ENCODE measurements at regions not wholly inside any gene's neighbourhood (a gene's known extent, or its start where the extent isn't known, plus 50 kb on each side); places are given as distances from the start of the nearest gene placed in this dataset.

DNA sequence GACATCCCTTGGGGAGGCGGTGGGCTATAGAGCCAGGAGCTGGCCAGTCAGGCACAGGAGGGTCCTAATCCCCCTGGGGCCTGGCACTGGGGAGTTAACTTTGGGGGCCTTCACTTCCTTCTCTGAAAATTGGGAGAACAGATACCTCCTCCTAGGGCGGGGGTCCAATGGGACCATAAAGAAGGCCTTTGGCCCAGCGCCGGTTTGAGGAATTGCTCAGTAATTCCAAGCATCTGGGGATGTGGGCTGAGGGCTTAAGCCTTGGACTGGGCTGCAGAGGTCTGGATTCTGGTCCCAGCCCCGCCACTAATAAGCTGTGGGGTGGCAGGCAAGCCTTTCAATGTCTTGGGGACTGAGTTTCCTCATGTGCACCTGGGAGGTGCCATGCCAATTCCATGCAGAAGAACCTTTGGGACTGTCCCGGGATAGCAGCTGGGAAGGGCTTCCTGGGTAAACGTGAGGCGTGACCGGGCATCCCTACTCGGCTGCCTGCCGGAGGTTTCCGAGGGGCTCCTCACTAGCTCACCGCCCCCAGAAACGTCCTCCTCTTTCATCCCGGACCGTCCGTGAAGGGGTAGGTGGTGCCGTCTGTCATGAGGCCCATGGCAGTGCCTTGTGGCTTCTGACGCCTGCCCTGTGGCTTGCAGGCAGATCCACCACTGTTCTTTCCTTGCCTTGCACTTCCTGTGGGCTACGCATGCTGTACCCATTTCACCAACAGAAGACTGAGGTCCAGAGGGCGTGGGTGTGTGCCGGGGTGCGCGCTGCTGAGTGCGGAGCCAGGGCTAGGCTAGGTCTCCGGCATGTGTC, 67.4 kb upstream of the HPCAL1 start:
- no peaks in the 10 kb centered on the region for H3K36me3 ChIP-seq
- no peak overlapping the region for H3K27ac ChIP-seq
- 92 to 100% methylated on average over 1 to 4 of the region's 26 CpGs for WGBS, 2 donors (ENCODE audit: low coverage in 1 of 2)
- H3K9me3 ChIP-seq: no peaks in the 10 kb centered on the region
- ATAC-seq: no peak
- H3K4me3 ChIP-seq: no peak overlapping the region
- TF ChIP-seq, protein P1, sequence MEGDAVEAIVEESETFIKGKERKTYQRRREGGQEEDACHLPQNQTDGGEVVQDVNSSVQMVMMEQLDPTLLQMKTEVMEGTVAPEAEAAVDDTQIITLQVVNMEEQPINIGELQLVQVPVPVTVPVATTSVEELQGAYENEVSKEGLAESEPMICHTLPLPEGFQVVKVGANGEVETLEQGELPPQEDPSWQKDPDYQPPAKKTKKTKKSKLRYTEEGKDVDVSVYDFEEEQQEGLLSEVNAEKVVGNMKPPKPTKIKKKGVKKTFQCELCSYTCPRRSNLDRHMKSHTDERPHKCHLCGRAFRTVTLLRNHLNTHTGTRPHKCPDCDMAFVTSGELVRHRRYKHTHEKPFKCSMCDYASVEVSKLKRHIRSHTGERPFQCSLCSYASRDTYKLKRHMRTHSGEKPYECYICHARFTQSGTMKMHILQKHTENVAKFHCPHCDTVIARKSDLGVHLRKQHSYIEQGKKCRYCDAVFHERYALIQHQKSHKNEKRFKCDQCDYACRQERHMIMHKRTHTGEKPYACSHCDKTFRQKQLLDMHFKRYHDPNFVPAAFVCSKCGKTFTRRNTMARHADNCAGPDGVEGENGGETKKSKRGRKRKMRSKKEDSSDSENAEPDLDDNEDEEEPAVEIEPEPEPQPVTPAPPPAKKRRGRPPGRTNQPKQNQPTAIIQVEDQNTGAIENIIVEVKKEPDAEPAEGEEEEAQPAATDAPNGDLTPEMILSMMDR (IDR thresholded peaks at IDR 0.05): no peak
- TF ChIP-seq POLR2A (IDR thresholded peaks at IDR 0.05) (no peak), EP300 (IDR thresholded peaks at IDR 0.05) (no peak), POLR2AphosphoS5 (IDR thresholded peaks at IDR 0.05) (no peak)
- no peaks in the 10 kb centered on the region for H3K4me1 ChIP-seq
- H3K27me3 ChIP-seq: peaks cover 4% of the 10 kb centered on the region

- no peaks in the 10 kb centered on the region for H3K9me3 ChIP-seq
- no peak overlapping the region for H3K27ac ChIP-seq
- TF ChIP-seq POLR2AphosphoS5 (IDR thresholded peaks at IDR 0.05) (no peak), EP300 (IDR thresholded peaks at IDR 0.05) (no peak), POLR2A (IDR thresholded peaks at IDR 0.05) (no peak)
- TF ChIP-seq, protein P1 (IDR thresholded peaks at IDR 0.05): no peak
- H3K36me3 ChIP-seq: no peaks in the 10 kb centered on the region
- H3K4me1 ChIP-seq: no peaks in the 10 kb centered on the region
- 82 to 86% methylated on average over 6 of the region's 11 CpGs for WGBS, 2 donors (ENCODE audit: low coverage in 1 of 2)
- no peak for ATAC-seq
- H3K4me3 ChIP-seq: no peak overlapping the region
- H3K27me3 ChIP-seq: peaks cover 4% of the 10 kb centered on the region
Measured at GRCh38 chr2:10235909-10236550, 66.7 kb upstream of the HPCAL1 start.

GRCh38 chr2:10236571-10237391, 65.9 kb upstream of the HPCAL1 start:
- no peak overlapping the region for H3K4me3 ChIP-seq
- no peak for ATAC-seq
- no peak overlapping the region for H3K27ac ChIP-seq
- H3K4me1 ChIP-seq: no peaks in the 10 kb centered on the region
- WGBS, 2 donors (ENCODE audit: low coverage in 1 of 2): 63 to 83% methylated on average over 2 of the region's 10 CpGs
- H3K27me3 ChIP-seq: peaks cover 4% of the 10 kb centered on the region
- H3K9me3 ChIP-seq: no peaks in the 10 kb centered on the region
- H3K36me3 ChIP-seq: no peaks in the 10 kb centered on the region
- TF ChIP-seq POLR2A (IDR thresholded peaks at IDR 0.05) (no peak), EP300 (IDR thresholded peaks at IDR 0.05) (no peak), POLR2AphosphoS5 (IDR thresholded peaks at IDR 0.05) (no peak)
- TF ChIP-seq, protein P1 (IDR thresholded peaks at IDR 0.05): no peak

- H3K9me3 ChIP-seq: no peaks in the 10 kb centered on the region
- no peak overlapping the region for H3K27ac ChIP-seq
- H3K27me3 ChIP-seq: peaks cover 4% of the 10 kb centered on the region
- no peak for TF ChIP-seq EP300 (IDR thresholded peaks at IDR 0.05)
- TF ChIP-seq POLR2A (IDR thresholded peaks at IDR 0.05): no peak
- TF ChIP-seq POLR2AphosphoS5 (IDR thresholded peaks at IDR 0.05): no peak
- TF ChIP-seq, protein P1 (IDR thresholded peaks at IDR 0.05): no peak
- H3K36me3 ChIP-seq: no peaks in the 10 kb centered on the region
- H3K4me3 ChIP-seq: no peak overlapping the region
- no peak for ATAC-seq
- WGBS, 2 donors (ENCODE audit: low coverage in 1 of 2): 69% methylated on average over 6 of the region's 28 CpGs; no CpG with 5 or more reads in 1 of the 2 donors
- no peaks in the 10 kb centered on the region for H3K4me1 ChIP-seq
Measured at GRCh38 chr2:10237392-10238321, 65.0 kb upstream of the HPCAL1 start.
